Kidney tubule cell (primary cell): ENCODE measurements at regions not wholly inside any gene's neighbourhood (a gene's known extent, or its start where the extent isn't known, plus 50 kb on each side); places are given as distances from the start of the nearest gene placed in this dataset.
"Not testable (repeated sequence)": the region's sequence is repeated elsewhere in the genome, so short reads cannot be mapped to it uniquely, and the experiment has no call there.

Experiments
- DNase-seq: peaks from one replicate; pipeline ENCODE4 v3.0.0-alpha.2; 2018; ENCODE audit warnings: low spot score

- DNase-seq = no peak
These were observed 170.0 kb downstream of the SEMA6D start for GRCh38 chr15:47887241-47887800.

GRCh38 chr15:47888385-47889100, 171.2 kb downstream of the SEMA6D start:
- no peak for DNase-seq

GRCh38 chr15:47890397-47891150, 173.3 kb downstream of the SEMA6D start:
- no peak for DNase-seq

- no peak for DNase-seq
These were observed 180.2 kb downstream of the SEMA6D start for GRCh38 chr15:47897525-47897924.

- DNase-seq = no peak
These were observed 183.4 kb downstream of the SEMA6D start for GRCh38 chr15:47900751-47901150.

GRCh38 chr15:47903368-47903767, 186.1 kb downstream of the SEMA6D start:
- no peak for DNase-seq

- no peak for DNase-seq
These were observed 191.2 kb downstream of the SEMA6D start for GRCh38 chr15:47908486-47908885.

- no peak for DNase-seq
These were observed 191.8 kb downstream of the SEMA6D start for GRCh38 chr15:47908950-47909670.

- not testable (repeated sequence) for DNase-seq
These were observed 195.6 kb downstream of the SEMA6D start for GRCh38 chr15:47912910-47913309.

- DNase-seq = no peak
These were observed 200.6 kb downstream of the SEMA6D start for GRCh38 chr15:47917881-47918280.

- DNase-seq = no peak
These were observed 201.6 kb downstream of the SEMA6D start for GRCh38 chr15:47918877-47919276.

GRCh38 chr15:47924381-47924780, 196.4 kb upstream of the SLC24A5 start:
- no peak for DNase-seq

GRCh38 chr15:47929138-47929803, 191.5 kb upstream of the SLC24A5 start:
- DNase-seq = no peak

- DNase-seq = no peak
These were observed 188.5 kb upstream of the SLC24A5 start for GRCh38 chr15:47932261-47932660.

GRCh38 chr15:47932951-47933641, 187.7 kb upstream of the SLC24A5 start:
- DNase-seq = no peak

GRCh38 chr15:47933865-47934264, 186.9 kb upstream of the SLC24A5 start:
- no peak for DNase-seq

- no peak for DNase-seq
These were observed 186.4 kb upstream of the SLC24A5 start for GRCh38 chr15:47934342-47934741.

GRCh38 chr15:47937834-47938233, 183.0 kb upstream of the SLC24A5 start:
- DNase-seq = no peak

GRCh38 chr15:47944637-47945288, 176.0 kb upstream of the SLC24A5 start:
- DNase-seq = no peak

- no peak for DNase-seq
These were observed 174.7 kb upstream of the SLC24A5 start for GRCh38 chr15:47945872-47946650.
